Amniotic epithelial cell (primary cell): ENCODE measurements at regions not wholly inside any gene's neighbourhood (a gene's known extent, or its start where the extent isn't known, plus 50 kb on each side); places are given as distances from the start of the nearest gene placed in this dataset.
A peak's percentile ranks its signal among the peaks of the same experiment; 100 is the strongest.
"Not testable (repeated sequence)": the region's sequence is repeated elsewhere in the genome, so short reads cannot be mapped to it uniquely, and the experiment has no call there.

Experiments used
- DNase-seq: peaks from one replicate; pipeline ENCODE4 v3.0.0-alpha.2; 2010; ENCODE audit warnings: low read depth

- no peak for DNase-seq
Observed at GRCh38 chr7:109752068-109752467, 1182.4 kb downstream of the DNAJB9 start.

- no peak for DNase-seq
Observed at GRCh38 chr7:109757713-109758112, 1188.0 kb downstream of the DNAJB9 start.

GRCh38 chr7:109763611-109764010, 1193.9 kb downstream of the DNAJB9 start:
- DNase-seq: no peak

GRCh38 chr7:109772161-109772560, 1202.5 kb downstream of the DNAJB9 start:
- no peak for DNase-seq

DNA sequence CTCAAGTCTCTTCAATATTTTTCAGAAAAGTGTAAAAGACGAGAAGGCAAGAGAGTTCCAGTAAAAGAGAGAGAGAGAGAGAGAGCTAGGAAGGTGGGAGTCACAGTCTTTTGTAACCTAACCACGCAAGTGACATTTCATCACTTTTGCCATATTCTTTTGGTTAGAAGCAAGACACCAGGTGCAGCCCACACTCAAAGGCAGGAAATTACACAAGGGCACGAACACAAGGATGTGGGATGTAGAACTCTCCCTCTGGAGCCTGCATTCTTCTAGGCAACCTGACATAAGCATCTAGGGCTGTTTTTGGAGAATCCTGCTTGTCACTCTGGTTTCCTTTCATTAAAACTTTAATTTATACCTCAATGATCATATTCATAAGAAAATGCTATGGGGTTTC, 1213.1 kb downstream of the DNAJB9 start:
- DNase-seq: no peak

- DNase-seq: no peak
Observed at GRCh38 chr7:109806548-109806947, 1236.9 kb downstream of the DNAJB9 start.

DNA sequence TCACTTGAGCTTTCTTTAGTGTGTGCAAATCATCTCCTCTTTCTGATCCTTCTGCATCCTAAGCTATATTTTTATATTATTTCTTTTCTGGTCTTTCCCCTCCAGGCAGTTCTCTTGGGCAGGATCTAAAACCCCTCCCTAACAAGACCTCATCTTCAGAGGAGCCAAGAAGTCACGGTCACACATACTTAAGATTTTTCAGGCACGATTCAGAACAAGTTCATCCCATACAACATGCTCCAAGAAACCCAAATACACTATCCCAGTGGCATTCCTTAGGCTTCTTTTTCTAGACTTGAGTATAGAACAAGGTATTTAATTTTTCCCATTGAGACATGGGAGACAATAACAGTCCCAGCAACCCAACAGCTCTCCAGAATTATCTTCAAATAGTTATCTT, 1251.5 kb downstream of the DNAJB9 start:
- no peak for DNase-seq

DNA sequence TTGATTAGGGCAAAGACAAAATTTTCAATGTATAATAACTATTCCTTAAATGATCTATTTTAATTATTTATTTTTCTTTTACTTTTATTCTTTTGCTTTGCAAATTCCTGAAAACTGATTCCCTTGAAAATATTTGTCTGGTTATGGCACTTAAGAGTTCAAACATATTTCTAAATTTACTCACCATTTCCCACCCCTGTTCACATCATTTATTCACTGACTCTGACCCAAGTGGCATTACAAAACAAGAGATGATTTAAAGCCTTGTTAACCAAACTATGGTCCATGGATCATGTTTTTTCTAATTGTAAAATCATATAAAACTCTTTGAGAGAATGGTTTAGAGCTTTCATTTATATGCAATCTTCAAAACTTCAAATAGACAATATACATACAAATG, 1256.1 kb upstream of the LRRN3 start:
- no peak for DNase-seq

GRCh38 chr7:109835577-109835976, 1255.3 kb upstream of the LRRN3 start:
- no peak for DNase-seq

DNA sequence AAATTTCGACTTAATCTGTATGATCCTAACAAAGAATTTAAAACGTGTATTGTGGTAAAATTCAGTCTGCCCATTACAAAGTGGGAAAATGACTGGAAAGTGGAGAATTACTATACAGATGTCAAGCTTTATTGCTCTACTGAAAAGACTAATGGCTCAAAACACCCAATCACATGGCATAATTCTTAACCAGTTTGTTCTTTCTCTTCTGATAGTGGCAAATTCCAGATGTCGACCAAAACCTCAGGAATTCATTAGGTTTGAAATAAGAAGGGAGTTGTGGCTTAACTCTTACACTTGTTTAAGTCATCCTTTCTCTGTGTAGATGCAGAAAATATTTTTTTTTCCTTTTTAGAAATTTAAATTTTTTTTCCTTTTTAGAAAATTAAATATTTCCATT, 1254.9 kb upstream of the LRRN3 start:
- DNase-seq: no peak

DNA sequence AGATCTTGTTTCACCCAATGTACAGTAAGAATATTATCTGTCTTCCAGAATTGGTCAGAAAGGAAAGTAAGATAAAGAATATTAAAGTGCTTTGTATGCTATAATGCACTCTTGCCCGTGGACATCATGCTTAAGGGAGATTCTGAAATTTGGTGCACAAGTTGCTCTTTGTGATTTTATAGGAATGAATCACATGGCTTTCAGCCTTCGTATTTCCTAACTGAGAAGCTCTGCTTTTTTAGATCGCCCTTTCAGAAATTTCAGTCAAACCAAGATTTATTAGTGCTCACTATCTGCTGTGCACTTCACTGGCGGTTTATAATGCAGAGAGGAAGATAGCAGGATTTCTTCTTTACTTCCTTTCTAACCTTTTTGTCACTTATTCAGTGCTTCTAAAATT, 1248.5 kb upstream of the LRRN3 start:
- no peak for DNase-seq

- no peak for DNase-seq
Observed at GRCh38 chr7:109844362-109844761, 1246.6 kb upstream of the LRRN3 start.

- DNase-seq: no peak
Observed at GRCh38 chr7:109864230-109864629, 1226.7 kb upstream of the LRRN3 start.

DNA sequence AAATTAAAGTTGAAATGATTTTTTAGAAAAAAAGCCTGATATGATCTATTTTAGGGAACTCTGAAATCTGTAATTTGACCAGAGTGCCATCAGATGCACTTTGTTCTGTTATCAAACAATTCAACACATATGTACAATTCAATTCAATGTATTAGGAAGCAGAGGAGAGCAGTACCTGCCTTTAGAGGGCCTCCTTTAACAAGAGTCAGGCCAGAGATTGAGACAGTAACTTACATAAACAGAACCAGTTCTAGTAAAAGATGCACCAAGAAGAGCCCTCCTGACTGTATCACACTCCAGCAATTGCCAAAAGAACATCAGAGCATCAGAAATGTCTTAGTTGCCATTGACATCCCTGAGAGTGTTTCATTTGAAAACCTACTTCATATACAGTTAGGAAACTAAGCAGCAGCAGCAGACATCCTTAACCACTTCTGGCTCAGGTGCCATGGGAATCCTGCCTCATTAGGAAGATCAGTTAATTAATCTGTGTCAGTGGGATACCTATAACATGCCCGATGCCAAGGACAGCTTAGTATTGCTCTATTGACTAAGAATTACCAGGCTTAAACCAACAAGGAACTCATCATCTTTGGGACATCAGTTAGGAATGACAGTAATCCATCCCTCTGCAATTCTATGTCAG, 1222.6 kb upstream of the LRRN3 start:
- DNase-seq: no peak

GRCh38 chr7:109873296-109873695, 1217.6 kb upstream of the LRRN3 start:
- no peak for DNase-seq

- no peak for DNase-seq
Observed at GRCh38 chr7:109879287-109879828, 1211.6 kb upstream of the LRRN3 start.

GRCh38 chr7:109890622-109891021, 1200.3 kb upstream of the LRRN3 start:
- peak; percentile 8 for DNase-seq

- no peak for DNase-seq
Observed at GRCh38 chr7:109893231-109893630, 1197.7 kb upstream of the LRRN3 start.

- DNase-seq: no peak
Observed at GRCh38 chr7:109895536-109895935, 1195.4 kb upstream of the LRRN3 start.

GRCh38 chr7:109901926-109902325, 1189.0 kb upstream of the LRRN3 start:
- no peak for DNase-seq

DNA sequence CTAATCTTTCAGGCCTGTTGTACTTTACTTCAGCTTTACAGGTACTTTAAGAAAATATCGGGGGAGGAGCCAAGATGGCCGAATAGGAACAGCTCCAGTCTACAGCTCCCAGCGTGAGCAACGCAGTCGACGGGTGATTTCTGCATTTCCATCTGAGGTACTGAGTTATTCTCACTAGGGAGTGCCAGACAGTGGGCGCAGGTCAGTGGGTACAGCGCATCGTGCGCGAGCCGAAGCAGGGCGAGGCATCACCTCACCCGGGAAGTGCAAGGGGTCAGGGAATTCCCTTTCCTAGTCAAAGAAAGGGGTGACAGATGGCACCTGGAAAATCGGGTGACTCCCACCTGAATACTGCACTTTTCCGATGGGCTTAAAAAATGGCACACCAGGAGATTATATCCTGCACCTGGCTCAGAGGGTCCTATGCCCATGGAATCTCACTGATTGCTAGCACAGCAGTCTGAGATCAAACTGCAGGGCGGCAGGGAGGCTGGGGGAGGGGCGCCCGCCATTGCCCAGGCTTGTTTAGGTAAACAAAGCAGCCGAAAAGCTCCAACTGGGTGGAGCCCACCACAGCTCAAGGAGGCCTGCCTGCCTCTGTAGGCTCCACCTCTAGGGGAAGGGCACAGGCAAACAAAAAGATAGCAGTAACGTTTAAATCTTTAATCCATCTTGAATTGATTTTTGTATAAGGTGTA, 1185.4 kb upstream of the LRRN3 start:
- not testable (repeated sequence) for DNase-seq

DNA sequence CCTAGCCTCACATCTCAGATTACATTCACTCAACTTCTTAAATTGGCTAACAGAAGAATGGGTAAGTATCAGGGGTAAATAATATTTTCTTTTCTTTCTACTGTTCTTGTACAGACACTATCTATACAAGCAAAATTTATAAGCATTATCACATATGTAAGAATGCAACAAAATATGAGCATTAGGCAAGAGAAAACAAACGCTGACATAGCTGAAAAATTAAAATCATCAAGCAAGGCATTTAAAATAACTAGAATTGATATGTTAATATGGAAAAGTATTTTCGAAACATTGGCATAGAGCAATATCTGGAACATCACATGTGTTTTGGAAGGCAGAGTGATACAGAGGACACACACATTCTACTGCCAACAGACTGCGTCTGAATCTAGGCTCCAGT, 1175.3 kb upstream of the LRRN3 start:
- no peak for DNase-seq

DNA sequence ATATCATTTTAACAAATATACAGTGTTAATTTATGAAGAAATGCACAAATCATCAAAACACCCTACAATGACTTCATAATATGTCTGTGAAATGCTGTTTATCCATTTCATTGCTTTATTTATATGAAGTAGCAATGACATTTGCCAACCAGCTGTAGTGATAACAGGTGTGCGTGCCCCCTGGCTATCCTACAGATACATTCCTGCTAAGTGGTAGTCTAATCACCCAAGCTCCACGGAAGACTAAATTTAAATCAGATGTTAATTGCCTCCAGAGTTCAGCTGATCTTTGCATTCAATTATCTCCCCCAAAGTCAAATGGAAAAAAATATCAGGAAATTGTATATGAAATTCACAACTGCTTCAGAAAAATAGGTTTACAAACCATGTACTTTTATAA, 1164.2 kb upstream of the LRRN3 start:
- DNase-seq: no peak

DNA sequence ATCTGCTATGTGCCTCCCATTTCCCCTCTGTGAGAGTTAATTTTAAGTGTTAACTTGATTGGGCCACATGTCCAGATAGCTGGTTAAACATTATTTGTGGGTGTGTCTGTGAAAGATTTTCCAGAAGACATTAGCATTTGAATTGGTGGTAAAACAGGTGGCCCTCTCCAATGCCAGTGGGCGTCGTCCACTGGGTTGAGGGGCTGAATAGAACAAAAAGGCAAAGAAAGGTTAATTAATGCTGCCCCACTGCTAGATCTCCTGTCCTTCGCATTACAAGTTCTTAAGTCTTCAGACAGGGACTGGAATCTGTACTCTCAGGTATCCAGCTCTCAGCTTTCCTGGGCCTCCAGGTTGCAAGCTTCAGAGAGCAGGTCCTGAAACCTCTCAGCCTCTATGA, 1160.9 kb upstream of the LRRN3 start:
- no peak for DNase-seq
